Immature natural killer cell (primary cell): ENCODE measurements at regions not wholly inside any gene's neighbourhood (a gene's known extent, or its start where the extent isn't known, plus 50 kb on each side); places are given as distances from the start of the nearest gene placed in this dataset.
"Not testable (repeated sequence)": the region's sequence is repeated elsewhere in the genome, so short reads cannot be mapped to it uniquely, and the experiment has no call there.

Experiments
- DNase-seq, 3 donors: peaks; one replicate each; pipeline ENCODE4 v3.0.0; 2022; ENCODE audit warnings: mixed read lengths in 1 of 3
- H3K27ac Mint-ChIP-seq, 6 donors: one replicate each; pipeline ENCODE4 v1.8.0; 2020; ENCODE audit warnings: mixed read lengths in 6 of 6, mild to moderate bottlenecking in 5 of 6, inconsistent platforms in 4 of 6, moderate library complexity in 3 of 6
- H3K27me3 Mint-ChIP-seq, 3 donors: one replicate each; pipeline ENCODE4 v1.8.0; 2020 to 2021; ENCODE audit warnings: low read depth in 3 of 3, mild to moderate bottlenecking in 3 of 3, mixed read lengths in 3 of 3, moderate library complexity in 3 of 3, inconsistent platforms in 1 of 3
- H3K36me3 Mint-ChIP-seq, 3 donors: one replicate each; pipeline ENCODE4 v1.8.0; 2020; ENCODE audit warnings: mixed read lengths in 3 of 3, inconsistent platforms in 2 of 3, mild to moderate bottlenecking in 2 of 3
- H3K4me1 Mint-ChIP-seq, 2 donors: one replicate each; pipeline ENCODE4 v1.8.0; 2020; ENCODE audit warnings: inconsistent platforms in 2 of 2, mild to moderate bottlenecking in 2 of 2, mixed read lengths in 2 of 2, moderate library complexity in 1 of 2
- H3K4me3 Mint-ChIP-seq, 5 donors: one replicate each; pipeline ENCODE4 v1.8.0; 2020; ENCODE audit warnings: mild to moderate bottlenecking in 5 of 5, mixed read lengths in 5 of 5, inconsistent platforms in 3 of 5, moderate library complexity in 3 of 5
- H3K9me3 Mint-ChIP-seq, 6 donors: one replicate each; pipeline ENCODE4 v1.8.0; 2020; ENCODE audit warnings: mild to moderate bottlenecking in 6 of 6, mixed read lengths in 6 of 6, inconsistent platforms in 4 of 6, moderate library complexity in 3 of 6

DNA sequence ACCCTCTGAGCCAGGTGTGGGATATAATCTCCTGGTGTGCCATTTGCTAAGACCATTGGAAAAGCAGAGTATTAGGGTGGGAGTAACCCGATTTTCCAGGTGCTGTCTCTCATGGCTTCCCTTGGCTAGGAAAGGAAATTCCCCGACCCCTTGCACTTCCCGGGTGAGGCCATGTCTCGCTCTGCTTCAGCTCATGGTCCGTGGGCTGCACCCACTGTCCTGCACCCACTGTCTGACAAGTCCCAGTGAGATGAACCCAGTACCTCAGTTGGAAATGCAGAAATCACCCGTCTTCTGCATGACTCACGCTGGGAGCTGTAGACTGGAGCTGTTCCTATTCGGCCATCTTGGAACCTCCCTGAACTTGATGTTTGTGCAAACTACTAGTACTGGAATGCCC is 828.5 kb upstream of the CDH6 start:
- H3K4me3 Mint-ChIP-seq, H3K36me3 Mint-ChIP-seq, H3K4me1 Mint-ChIP-seq, H3K27ac Mint-ChIP-seq, DNase-seq, H3K27me3 Mint-ChIP-seq: not testable (repeated sequence)
- peaks cover 19 to 69% (median 51%) of the 10 kb centered on the region in 6 donors for H3K9me3 Mint-ChIP-seq

GRCh38 chr5:30357371-30357770 is 836.1 kb upstream of the CDH6 start:
- Mint-ChIP-seq H3K9me3 (peaks cover 3 to 47% (median 36%) of the 10 kb centered on the region in 6 donors), H3K27me3 (peaks cover 0 to 2% (median 2%) of the 10 kb centered on the region in 3 donors), H3K4me3 (no peak overlapping the region), H3K36me3 (no peaks in the 10 kb centered on the region), H3K4me1 (no peaks in the 10 kb centered on the region), H3K27ac (no peak overlapping the region)
- DNase-seq = no peak

GRCh38 chr5:30355675-30356074 is 837.8 kb upstream of the CDH6 start:
- no peak overlapping the region for H3K27ac Mint-ChIP-seq
- no peaks in the 10 kb centered on the region for H3K4me1 Mint-ChIP-seq
- H3K4me3 Mint-ChIP-seq = no peak overlapping the region
- DNase-seq = no peak
- H3K27me3 Mint-ChIP-seq = peaks cover 0 to 2% (median 0%) of the 10 kb centered on the region in 3 donors
- no peaks in the 10 kb centered on the region for H3K36me3 Mint-ChIP-seq
- peaks cover 3 to 30% (median 20%) of the 10 kb centered on the region in 6 donors for H3K9me3 Mint-ChIP-seq

DNA sequence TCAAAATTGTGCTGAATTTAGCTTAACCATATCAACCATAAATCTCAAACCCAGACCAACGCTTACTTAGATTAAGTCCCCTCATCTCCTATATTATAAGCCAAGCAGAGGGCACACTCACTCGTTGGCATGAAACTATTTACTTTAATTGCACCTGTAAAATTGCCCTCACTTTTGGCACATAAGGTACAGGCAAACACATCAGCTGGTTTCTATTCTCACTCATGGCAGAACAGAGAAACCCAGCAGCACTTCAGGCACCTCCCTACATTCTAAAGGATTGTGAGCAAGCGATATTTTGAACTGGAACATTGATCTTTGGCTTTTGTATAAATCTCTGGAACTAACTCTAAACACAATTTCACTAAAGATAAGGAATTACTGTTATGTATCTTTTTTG is 845.6 kb upstream of the CDH6 start:
- no peaks in the 10 kb centered on the region for H3K36me3 Mint-ChIP-seq
- H3K4me3 Mint-ChIP-seq = no peak overlapping the region
- no peak for DNase-seq
- H3K9me3 Mint-ChIP-seq = peaks cover 6 to 46% (median 34%) of the 10 kb centered on the region in 6 donors
- no peak overlapping the region for H3K27ac Mint-ChIP-seq
- H3K4me1 Mint-ChIP-seq = no peaks in the 10 kb centered on the region
- no peaks in the 10 kb centered on the region for H3K27me3 Mint-ChIP-seq

- DNase-seq, H3K27ac Mint-ChIP-seq, H3K36me3 Mint-ChIP-seq, H3K27me3 Mint-ChIP-seq, H3K4me1 Mint-ChIP-seq, H3K4me3 Mint-ChIP-seq: not testable (repeated sequence)
- peaks cover 6 to 60% (median 39%) of the 10 kb centered on the region in 6 donors for H3K9me3 Mint-ChIP-seq
These were observed 847.7 kb upstream of the CDH6 start for GRCh38 chr5:30345539-30346345.

- no peak for DNase-seq
- Mint-ChIP-seq H3K27me3 (no peaks in the 10 kb centered on the region), H3K4me1 (no peaks in the 10 kb centered on the region), H3K9me3 (peaks cover 6 to 52% (median 30%) of the 10 kb centered on the region in 6 donors), H3K4me3 (no peak overlapping the region), H3K27ac (no peak overlapping the region), H3K36me3 (no peaks in the 10 kb centered on the region)
These were observed 849.8 kb upstream of the CDH6 start for GRCh38 chr5:30343707-30344106.

GRCh38 chr5:30341466-30341865 is 852.0 kb upstream of the CDH6 start:
- Mint-ChIP-seq H3K27me3 (no peaks in the 10 kb centered on the region), H3K9me3 (peaks cover 2 to 46% (median 21%) of the 10 kb centered on the region in 6 donors), H3K4me3 (no peak overlapping the region), H3K27ac (no peak overlapping the region), H3K36me3 (no peaks in the 10 kb centered on the region), H3K4me1 (no peaks in the 10 kb centered on the region)
- DNase-seq = no peak

GRCh38 chr5:30337084-30337573 is 856.4 kb upstream of the CDH6 start:
- Mint-ChIP-seq H3K27me3 (no peaks in the 10 kb centered on the region), H3K9me3 (peaks cover 3 to 44% (median 25%) of the 10 kb centered on the region in 6 donors), H3K4me3 (no peak overlapping the region), H3K36me3 (no peaks in the 10 kb centered on the region), H3K27ac (no peak overlapping the region), H3K4me1 (no peaks in the 10 kb centered on the region)
- no peak for DNase-seq

DNA sequence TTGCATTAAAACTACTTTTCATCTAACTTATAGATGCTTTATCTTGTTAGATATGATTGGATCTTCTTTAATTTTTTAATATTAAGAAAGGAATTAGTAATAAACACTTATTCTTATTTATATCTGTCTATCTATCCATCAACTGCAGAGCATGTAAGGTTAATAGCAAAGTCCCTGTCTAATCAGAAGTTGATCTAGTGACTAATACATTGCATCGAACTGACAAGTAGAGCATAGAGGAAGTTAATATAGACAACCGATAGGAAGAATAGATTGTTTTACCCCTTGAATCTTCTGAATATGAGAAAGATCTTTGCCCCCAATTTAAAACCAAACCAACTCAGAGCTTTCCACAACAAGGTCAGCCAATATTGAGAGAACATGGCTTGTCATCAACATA is 862.0 kb upstream of the CDH6 start:
- Mint-ChIP-seq H3K9me3 (peaks cover 11 to 46% (median 26%) of the 10 kb centered on the region in 6 donors), H3K27ac (no peak overlapping the region), H3K4me3 (no peak overlapping the region)

GRCh38 chr5:30325795-30326194 is 867.7 kb upstream of the CDH6 start:
- no peak overlapping the region for H3K27ac Mint-ChIP-seq
- peaks cover 17 to 49% (median 32%) of the 10 kb centered on the region in 6 donors for H3K9me3 Mint-ChIP-seq
- H3K4me1 Mint-ChIP-seq = no peaks in the 10 kb centered on the region
- no peaks in the 10 kb centered on the region for H3K27me3 Mint-ChIP-seq
- no peak overlapping the region for H3K4me3 Mint-ChIP-seq
- no peak for DNase-seq
- no peaks in the 10 kb centered on the region for H3K36me3 Mint-ChIP-seq

More for the DNA sequence above, 862.0 kb upstream of the CDH6 start:
- Mint-ChIP-seq H3K4me1 (no peaks in the 10 kb centered on the region), H3K27me3 (no peaks in the 10 kb centered on the region), H3K36me3 (no peaks in the 10 kb centered on the region)
- no peak for DNase-seq

GRCh38 chr5:30324083-30324482 is 869.4 kb upstream of the CDH6 start:
- H3K27ac Mint-ChIP-seq = no peak overlapping the region
- no peak for DNase-seq
- H3K36me3 Mint-ChIP-seq = no peaks in the 10 kb centered on the region
- H3K4me1 Mint-ChIP-seq = no peaks in the 10 kb centered on the region
- H3K9me3 Mint-ChIP-seq = peaks cover 19 to 54% (median 32%) of the 10 kb centered on the region in 6 donors
- no peaks in the 10 kb centered on the region for H3K27me3 Mint-ChIP-seq
- H3K4me3 Mint-ChIP-seq = no peak overlapping the region

GRCh38 chr5:30287890-30288289 is 905.6 kb upstream of the CDH6 start:
- no peak overlapping the region for H3K4me3 Mint-ChIP-seq
- H3K4me1 Mint-ChIP-seq = no peaks in the 10 kb centered on the region
- peaks cover 0 to 4% (median 0%) of the 10 kb centered on the region in 3 donors for H3K27me3 Mint-ChIP-seq
- H3K36me3 Mint-ChIP-seq = no peaks in the 10 kb centered on the region
- H3K9me3 Mint-ChIP-seq = peaks cover 8 to 53% (median 43%) of the 10 kb centered on the region in 6 donors
- H3K27ac Mint-ChIP-seq = no peak overlapping the region
- DNase-seq = no peak

DNA sequence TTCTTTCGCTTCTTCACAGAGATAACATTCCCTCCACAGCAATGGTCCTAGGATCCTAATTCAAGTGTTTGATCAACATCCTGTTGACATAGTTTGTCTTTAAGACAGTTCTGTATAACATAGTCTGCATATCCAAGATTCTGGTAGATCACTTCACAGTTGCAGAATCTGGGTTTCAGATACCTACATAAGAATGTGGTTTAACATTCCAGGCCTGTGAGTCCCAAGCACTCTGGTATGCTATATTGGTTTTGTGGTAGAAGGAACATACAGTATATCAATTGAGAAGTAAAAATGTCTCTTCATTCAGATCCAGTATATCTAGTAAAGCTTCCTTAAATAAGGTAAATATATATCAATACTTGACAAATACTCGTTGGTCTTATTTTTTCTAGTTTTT is 914.2 kb upstream of the CDH6 start:
- Mint-ChIP-seq H3K4me1 (no peaks in the 10 kb centered on the region), H3K27ac (no peak overlapping the region), H3K4me3 (no peak overlapping the region), H3K9me3 (peaks cover 14 to 60% (median 28%) of the 10 kb centered on the region in 6 donors), H3K36me3 (no peaks in the 10 kb centered on the region), H3K27me3 (peaks cover 0 to 2% (median 0%) of the 10 kb centered on the region in 3 donors)
- no peak for DNase-seq

DNA sequence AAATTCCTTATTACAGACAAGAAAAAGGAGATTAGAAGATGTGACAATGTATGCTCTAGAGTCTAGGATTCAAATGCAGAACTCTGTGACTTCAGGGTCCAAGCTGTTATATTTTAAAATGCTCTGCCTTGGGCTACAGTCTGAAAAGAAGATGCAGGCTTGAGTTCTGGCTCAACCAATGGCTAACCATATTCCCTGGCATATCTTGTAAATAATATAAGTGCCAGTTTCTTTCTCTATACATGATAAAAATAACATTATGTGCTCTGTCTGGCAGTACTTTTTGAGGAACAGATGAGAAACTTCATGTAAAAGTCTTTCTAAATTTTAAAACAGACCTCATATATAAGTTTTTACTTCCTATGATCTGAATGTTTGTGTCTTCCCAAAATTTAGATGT is 926.5 kb upstream of the CDH6 start:
- Mint-ChIP-seq H3K36me3 (no peaks in the 10 kb centered on the region), H3K4me3 (no peak overlapping the region), H3K27me3 (peaks cover 0 to 6% (median 0%) of the 10 kb centered on the region in 3 donors), H3K27ac (no peak overlapping the region), H3K9me3 (peaks cover 8 to 48% (median 19%) of the 10 kb centered on the region in 6 donors), H3K4me1 (no peaks in the 10 kb centered on the region)
- no peak for DNase-seq
